ENCODE measurements at regions not wholly inside any gene's neighbourhood (a gene's known extent, or its start where the extent isn't known, plus 50 kb on each side); places are given as distances from the start of the nearest gene placed in this dataset.
"Not testable (repeated sequence)": the region's sequence is repeated elsewhere in the genome, so short reads cannot be mapped to it uniquely, and the experiment has no call there.

GRCh38 chr3:22729212-22729611 is 473.9 kb upstream of the UBE2E2 start:
- Mint-ChIP-seq H3K36me3 (ENCODE audit: low read depth) (no peaks in the 10 kb centered on the region), H3K27ac (no peak overlapping the region), H3K9me3 (no peaks in the 10 kb centered on the region), H3K4me1 (ENCODE audit: low read depth) (peaks cover 12% of the 10 kb centered on the region), H3K4me3 (no peak overlapping the region), H3K27me3 (no peaks in the 10 kb centered on the region)
- intact Hi-C loops (cut with micrococcal nuclease), result no loop called here

DNA sequence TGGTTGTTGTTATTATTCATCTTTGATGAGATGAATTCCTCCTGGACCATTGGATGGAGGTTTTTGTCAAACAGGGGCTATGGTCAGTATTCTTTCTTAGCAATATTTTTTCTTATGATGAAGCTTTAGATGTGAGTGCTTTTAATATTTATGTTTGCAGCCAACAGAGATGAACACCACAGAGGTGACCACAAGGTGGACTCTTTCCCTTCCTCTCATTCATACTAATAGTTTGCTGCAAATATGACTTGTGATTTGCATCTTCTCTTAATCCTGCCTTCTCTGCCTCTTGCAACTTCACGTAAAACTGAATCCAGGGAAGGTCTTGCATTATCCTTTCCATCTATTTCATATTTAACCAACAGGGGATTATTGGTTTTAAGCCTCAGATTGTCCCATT is 473.1 kb upstream of the UBE2E2 start:
- no peaks in the 10 kb centered on the region for H3K9me3 Mint-ChIP-seq
- no peak overlapping the region for H3K27ac Mint-ChIP-seq
- intact Hi-C loops (cut with micrococcal nuclease), result no loop called here
- H3K36me3 Mint-ChIP-seq (ENCODE audit: low read depth), result no peaks in the 10 kb centered on the region
- H3K4me3 Mint-ChIP-seq, result no peak overlapping the region
- peaks cover 17% of the 10 kb centered on the region for H3K4me1 Mint-ChIP-seq (ENCODE audit: low read depth)
- H3K27me3 Mint-ChIP-seq, result no peaks in the 10 kb centered on the region

- Mint-ChIP-seq H3K36me3 (ENCODE audit: low read depth) (no peaks in the 10 kb centered on the region), H3K9me3 (no peaks in the 10 kb centered on the region), H3K27me3 (no peaks in the 10 kb centered on the region), H3K27ac (no peak overlapping the region), H3K4me1 (ENCODE audit: low read depth) (peaks cover 17% of the 10 kb centered on the region), H3K4me3 (no peak overlapping the region)
- intact Hi-C loops (cut with micrococcal nuclease), result no loop called here
Measured at GRCh38 chr3:22730701-22731100, 472.4 kb upstream of the UBE2E2 start.

DNA sequence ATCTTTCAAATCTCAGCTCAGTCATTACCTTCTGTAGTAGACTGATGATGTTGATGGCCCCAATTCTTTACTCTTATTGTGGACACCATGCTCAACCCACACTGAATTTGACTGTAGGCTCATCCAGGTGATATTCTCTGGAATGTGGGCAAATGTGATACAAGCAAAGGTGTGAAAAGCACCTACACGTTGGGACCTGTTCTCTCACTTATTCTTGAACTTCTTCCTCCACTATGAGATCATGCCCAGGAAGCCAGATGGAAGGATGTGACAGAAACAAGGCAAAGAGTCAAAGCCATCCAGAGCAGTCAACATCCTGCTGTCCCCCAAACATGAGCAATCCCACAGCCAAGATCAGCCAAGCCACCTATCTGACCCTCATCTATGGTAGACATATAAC is 471.2 kb upstream of the UBE2E2 start:
- Mint-ChIP-seq H3K4me1 (ENCODE audit: low read depth) (peaks cover 17% of the 10 kb centered on the region), H3K4me3 (no peak overlapping the region), H3K36me3 (ENCODE audit: low read depth) (no peaks in the 10 kb centered on the region), H3K9me3 (no peaks in the 10 kb centered on the region), H3K27ac (no peak overlapping the region), H3K27me3 (no peaks in the 10 kb centered on the region)
- intact Hi-C loops (cut with micrococcal nuclease), result no loop called here

- intact Hi-C loops (cut with micrococcal nuclease), result no loop called here
- no peak overlapping the region for H3K27ac Mint-ChIP-seq
- H3K36me3 Mint-ChIP-seq (ENCODE audit: low read depth), result no peaks in the 10 kb centered on the region
Measured at GRCh38 chr3:22732641-22733040, 470.5 kb upstream of the UBE2E2 start.

GRCh38 chr3:22734207-22734606 is 468.9 kb upstream of the UBE2E2 start:
- peaks cover 10% of the 10 kb centered on the region for H3K4me1 Mint-ChIP-seq (ENCODE audit: low read depth)
- no peaks in the 10 kb centered on the region for H3K27me3 Mint-ChIP-seq
- intact Hi-C loops (cut with micrococcal nuclease), result no loop called here
- no peaks in the 10 kb centered on the region for H3K9me3 Mint-ChIP-seq
- H3K36me3 Mint-ChIP-seq (ENCODE audit: low read depth), result no peaks in the 10 kb centered on the region
- no peak overlapping the region for H3K4me3 Mint-ChIP-seq
- no peak overlapping the region for H3K27ac Mint-ChIP-seq

More at GRCh38 chr3:22732641-22733040, 470.5 kb upstream of the UBE2E2 start:
- Mint-ChIP-seq H3K4me3 (no peak overlapping the region), H3K27me3 (no peaks in the 10 kb centered on the region), H3K9me3 (no peaks in the 10 kb centered on the region), H3K4me1 (ENCODE audit: low read depth) (peaks cover 17% of the 10 kb centered on the region)

DNA sequence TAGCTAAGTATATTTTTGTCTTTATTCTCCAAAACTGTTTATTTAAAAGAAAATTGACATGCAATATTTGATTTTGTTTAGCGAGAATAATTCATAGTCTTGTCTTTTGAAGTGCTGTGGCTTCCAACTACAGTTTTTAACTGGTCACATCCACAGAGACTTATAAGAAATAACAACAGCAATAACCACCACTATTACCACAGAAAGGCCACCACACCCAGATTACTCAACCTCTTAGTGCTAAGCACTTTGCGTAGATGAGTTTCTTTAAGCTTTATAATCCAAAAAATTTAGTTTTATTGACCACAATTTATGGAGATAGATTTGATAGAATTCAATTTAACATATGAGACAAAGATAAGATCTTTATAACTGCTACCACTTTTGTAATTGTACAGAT is 468.4 kb upstream of the UBE2E2 start:
- peaks cover 10% of the 10 kb centered on the region for H3K4me1 Mint-ChIP-seq (ENCODE audit: low read depth)
- H3K9me3 Mint-ChIP-seq, result no peaks in the 10 kb centered on the region
- H3K36me3 Mint-ChIP-seq (ENCODE audit: low read depth), result no peaks in the 10 kb centered on the region
- no peak overlapping the region for H3K4me3 Mint-ChIP-seq
- no peak overlapping the region for H3K27ac Mint-ChIP-seq
- intact Hi-C loops (cut with micrococcal nuclease), result no loop called here
- H3K27me3 Mint-ChIP-seq, result no peaks in the 10 kb centered on the region

GRCh38 chr3:22735373-22735772 is 467.8 kb upstream of the UBE2E2 start:
- no peaks in the 10 kb centered on the region for H3K36me3 Mint-ChIP-seq (ENCODE audit: low read depth)
- H3K27me3 Mint-ChIP-seq, result no peaks in the 10 kb centered on the region
- H3K9me3 Mint-ChIP-seq, result no peaks in the 10 kb centered on the region
- H3K27ac Mint-ChIP-seq, result no peak overlapping the region
- no peak overlapping the region for H3K4me3 Mint-ChIP-seq
- H3K4me1 Mint-ChIP-seq (ENCODE audit: low read depth), result peaks cover 10% of the 10 kb centered on the region
- intact Hi-C loops (cut with micrococcal nuclease), result no loop called here

- H3K27ac Mint-ChIP-seq; H3K36me3 Mint-ChIP-seq (ENCODE audit: low read depth); H3K27me3 Mint-ChIP-seq; intact Hi-C loops (cut with micrococcal nuclease); H3K4me3 Mint-ChIP-seq; H3K4me1 Mint-ChIP-seq (ENCODE audit: low read depth): not testable (repeated sequence)
- H3K9me3 Mint-ChIP-seq, result peaks cover 10% of the 10 kb centered on the region
Measured at GRCh38 chr3:22743386-22743785, 459.7 kb upstream of the UBE2E2 start.

- Mint-ChIP-seq H3K27ac (no peak overlapping the region), H3K4me1 (ENCODE audit: low read depth) (no peaks in the 10 kb centered on the region), H3K27me3 (no peaks in the 10 kb centered on the region), H3K4me3 (no peak overlapping the region), H3K36me3 (ENCODE audit: low read depth) (no peaks in the 10 kb centered on the region), H3K9me3 (peaks cover 10% of the 10 kb centered on the region)
- intact Hi-C loops (cut with micrococcal nuclease), result no loop called here
Measured at GRCh38 chr3:22745321-22745720, 457.8 kb upstream of the UBE2E2 start.

DNA sequence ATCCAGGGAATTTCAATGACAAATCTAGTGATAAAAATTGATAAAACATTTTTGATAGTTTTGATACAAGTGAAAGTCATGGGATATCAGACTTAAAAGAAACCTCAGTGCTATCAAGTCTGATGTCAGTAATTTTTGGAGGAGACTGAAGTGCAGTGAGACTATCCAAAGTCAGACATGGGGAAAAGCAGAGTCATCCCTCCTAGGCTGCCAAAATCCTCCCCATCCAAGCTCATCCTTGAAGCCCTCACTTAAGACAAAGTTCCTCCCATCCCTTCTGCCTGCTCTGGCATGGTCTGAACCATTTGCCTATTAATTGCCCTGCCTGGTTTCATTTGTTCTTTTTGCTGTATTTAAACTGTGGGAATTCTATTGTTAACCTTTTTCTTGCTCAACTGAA is 456.9 kb upstream of the UBE2E2 start:
- Mint-ChIP-seq H3K9me3 (peaks cover 10% of the 10 kb centered on the region), H3K36me3 (ENCODE audit: low read depth) (no peaks in the 10 kb centered on the region), H3K4me3 (no peak overlapping the region), H3K4me1 (ENCODE audit: low read depth) (no peaks in the 10 kb centered on the region), H3K27me3 (no peaks in the 10 kb centered on the region), H3K27ac (no peak overlapping the region)
- intact Hi-C loops (cut with micrococcal nuclease), result no loop called here

GRCh38 chr3:22748453-22749045 is 454.6 kb upstream of the UBE2E2 start:
- Mint-ChIP-seq H3K27ac (no peak overlapping the region), H3K4me3 (no peak overlapping the region), H3K36me3 (ENCODE audit: low read depth) (no peaks in the 10 kb centered on the region), H3K27me3 (no peaks in the 10 kb centered on the region), H3K4me1 (ENCODE audit: low read depth) (no peaks in the 10 kb centered on the region), H3K9me3 (no peaks in the 10 kb centered on the region)
- intact Hi-C loops (cut with micrococcal nuclease), result no loop called here

- no peaks in the 10 kb centered on the region for H3K27me3 Mint-ChIP-seq
- peaks cover 17% of the 10 kb centered on the region for H3K9me3 Mint-ChIP-seq
- no peak overlapping the region for H3K4me3 Mint-ChIP-seq
- no peaks in the 10 kb centered on the region for H3K36me3 Mint-ChIP-seq (ENCODE audit: low read depth)
- no peaks in the 10 kb centered on the region for H3K4me1 Mint-ChIP-seq (ENCODE audit: low read depth)
- no peak overlapping the region for H3K27ac Mint-ChIP-seq
- intact Hi-C loops (cut with micrococcal nuclease), result no loop called here
Measured at GRCh38 chr3:22759636-22760310, 443.4 kb upstream of the UBE2E2 start.

- intact Hi-C loops (cut with micrococcal nuclease), result no loop called here
- no peak overlapping the region for H3K4me3 Mint-ChIP-seq
- H3K36me3 Mint-ChIP-seq (ENCODE audit: low read depth), result no peaks in the 10 kb centered on the region
- H3K4me1 Mint-ChIP-seq (ENCODE audit: low read depth), result no peaks in the 10 kb centered on the region
- no peak overlapping the region for H3K27ac Mint-ChIP-seq
- no peaks in the 10 kb centered on the region for H3K27me3 Mint-ChIP-seq
- H3K9me3 Mint-ChIP-seq, result peaks cover 22% of the 10 kb centered on the region
Measured at GRCh38 chr3:22765679-22766078, 437.4 kb upstream of the UBE2E2 start.

GRCh38 chr3:22777834-22778233 is 425.3 kb upstream of the UBE2E2 start:
- H3K4me3 Mint-ChIP-seq, result no peak overlapping the region
- peaks cover 25% of the 10 kb centered on the region for H3K9me3 Mint-ChIP-seq
- no peaks in the 10 kb centered on the region for H3K27me3 Mint-ChIP-seq
- no peak overlapping the region for H3K27ac Mint-ChIP-seq
- intact Hi-C loops (cut with micrococcal nuclease), result no loop called here
- no peaks in the 10 kb centered on the region for H3K36me3 Mint-ChIP-seq (ENCODE audit: low read depth)
- no peaks in the 10 kb centered on the region for H3K4me1 Mint-ChIP-seq (ENCODE audit: low read depth)
